OCI-M1 (cell line): ENCODE measurements at regions not wholly inside any gene's neighbourhood (a gene's known extent, or its start where the extent isn't known, plus 50 kb on each side); places are given as distances from the start of the nearest gene placed in this dataset.

ENCODE experiments used
- DNase-seq: peaks from one replicate; lab custom pipeline; 2025; lab: John Stamatoyannopoulos, UW

DNA sequence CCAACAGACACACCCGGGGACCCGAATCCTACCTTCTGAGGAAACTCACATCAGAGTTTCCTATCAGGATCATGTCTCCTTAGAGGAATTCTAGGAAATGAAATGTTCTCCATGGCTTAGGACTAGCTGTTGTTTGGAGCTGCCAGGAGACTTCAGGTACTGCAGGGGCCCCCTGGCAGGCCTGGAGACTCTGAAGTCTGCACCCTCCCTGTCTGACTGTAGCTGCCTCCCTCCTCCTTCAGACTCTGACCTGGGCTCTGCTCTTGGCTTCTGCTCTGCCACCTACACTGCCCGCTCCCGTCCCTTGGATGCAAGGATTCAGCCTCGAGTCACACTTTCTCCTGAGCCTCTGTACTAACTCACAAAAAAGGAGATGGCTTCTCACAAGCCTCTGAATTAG lies 232.8 kb downstream of the INHBA start:
- no peak for DNase-seq

DNA sequence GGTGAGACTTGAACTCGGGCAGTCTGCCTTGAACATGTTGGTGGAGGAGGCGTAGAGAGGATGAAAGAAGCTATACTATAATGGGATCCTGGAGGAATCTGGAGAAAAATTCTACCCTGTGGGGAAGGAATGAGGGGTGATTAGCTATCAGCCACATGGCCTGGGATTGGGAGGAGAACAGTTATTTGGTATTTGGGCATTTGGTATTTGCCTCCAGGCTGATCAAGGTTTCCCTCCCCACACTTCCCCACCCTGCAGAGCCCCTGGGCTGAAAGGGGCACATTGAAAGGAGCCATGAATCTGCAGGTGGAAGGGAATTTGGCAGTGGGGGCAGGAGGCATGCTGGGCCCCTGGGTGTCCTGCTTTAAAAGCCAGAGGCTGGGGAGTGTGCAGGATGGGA lies 235.3 kb downstream of the INHBA start:
- DNase-seq: no peak

DNA sequence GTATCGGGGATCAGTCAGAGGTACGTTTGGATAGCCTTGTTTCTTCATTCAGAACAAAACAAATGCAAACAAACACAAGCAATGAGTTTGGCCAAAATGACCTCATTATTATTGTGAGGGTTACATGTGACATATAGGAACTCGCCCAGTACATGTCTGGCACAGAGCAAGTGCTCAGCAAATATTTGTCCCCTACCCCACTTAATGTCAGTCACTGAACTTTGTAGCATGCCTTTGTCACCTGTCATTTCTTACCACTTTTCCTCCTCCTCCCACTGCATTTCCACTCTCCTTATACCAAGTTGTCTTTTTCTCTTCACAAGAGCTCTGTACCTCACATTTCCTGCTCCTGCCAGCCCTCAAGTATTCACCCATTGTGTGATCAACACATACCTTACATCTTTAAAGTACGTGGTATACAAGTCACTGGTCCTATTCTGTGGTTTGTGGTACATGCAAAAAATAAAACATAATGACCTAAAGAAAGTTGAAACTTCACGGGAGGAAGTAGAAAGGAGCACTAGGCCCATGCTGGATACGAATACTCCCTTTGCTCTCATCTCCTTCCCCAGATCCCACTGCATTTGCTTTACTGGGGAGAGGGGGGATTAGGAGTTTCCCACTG lies 236.0 kb downstream of the INHBA start:
- DNase-seq: no peak

DNA sequence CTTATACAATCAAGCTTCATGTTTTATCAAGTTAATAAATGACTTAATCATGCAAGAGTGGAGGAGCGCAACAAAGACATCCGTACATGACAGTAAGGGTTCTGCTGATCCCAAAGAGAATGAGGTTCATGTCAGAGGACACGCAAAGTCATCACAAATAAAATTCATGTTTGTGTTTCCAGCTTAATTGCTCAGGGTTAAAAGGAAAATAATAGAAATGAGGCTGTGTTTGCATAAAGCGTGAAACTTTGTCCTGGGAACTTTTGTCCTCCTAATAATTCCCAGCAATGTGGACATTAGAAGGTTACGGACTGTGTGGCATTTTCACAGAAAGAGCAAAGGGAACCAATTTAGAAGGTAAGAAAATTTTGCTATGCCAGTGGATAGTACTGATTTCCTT lies 237.3 kb downstream of the INHBA start:
- DNase-seq: no peak

DNA sequence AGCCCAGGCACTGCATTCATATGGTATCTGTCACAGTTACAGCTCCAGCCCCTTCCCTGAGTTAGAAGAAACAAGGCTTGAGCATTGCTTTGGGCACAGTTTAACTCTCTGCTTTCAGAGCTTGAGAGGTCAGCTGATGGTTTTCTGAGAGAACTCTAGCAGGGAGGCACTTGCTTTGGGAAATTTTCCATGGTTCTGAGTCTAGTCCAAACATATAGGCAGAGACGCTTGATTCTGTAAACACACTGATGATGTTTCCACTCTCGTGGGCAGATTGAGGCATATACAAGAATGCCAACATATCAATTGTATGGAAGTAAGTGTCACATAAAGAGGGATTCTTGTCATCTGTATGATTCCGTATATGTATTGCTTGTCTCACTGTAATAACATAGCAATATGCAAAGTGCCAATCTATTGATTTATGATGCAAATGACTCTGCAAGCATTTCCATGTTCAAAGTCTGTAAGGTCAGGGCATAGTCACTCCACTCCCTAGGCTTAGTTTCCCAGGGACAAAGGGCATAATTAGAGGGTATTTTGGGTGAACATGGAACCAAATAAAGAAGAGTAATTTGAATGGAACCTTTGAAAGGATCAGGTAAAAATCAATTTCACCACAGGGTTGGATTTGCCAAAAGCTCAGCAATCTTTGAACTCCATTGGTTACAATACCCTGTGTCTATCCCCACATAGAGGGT lies 239.0 kb downstream of the INHBA start:
- DNase-seq: no peak

DNA sequence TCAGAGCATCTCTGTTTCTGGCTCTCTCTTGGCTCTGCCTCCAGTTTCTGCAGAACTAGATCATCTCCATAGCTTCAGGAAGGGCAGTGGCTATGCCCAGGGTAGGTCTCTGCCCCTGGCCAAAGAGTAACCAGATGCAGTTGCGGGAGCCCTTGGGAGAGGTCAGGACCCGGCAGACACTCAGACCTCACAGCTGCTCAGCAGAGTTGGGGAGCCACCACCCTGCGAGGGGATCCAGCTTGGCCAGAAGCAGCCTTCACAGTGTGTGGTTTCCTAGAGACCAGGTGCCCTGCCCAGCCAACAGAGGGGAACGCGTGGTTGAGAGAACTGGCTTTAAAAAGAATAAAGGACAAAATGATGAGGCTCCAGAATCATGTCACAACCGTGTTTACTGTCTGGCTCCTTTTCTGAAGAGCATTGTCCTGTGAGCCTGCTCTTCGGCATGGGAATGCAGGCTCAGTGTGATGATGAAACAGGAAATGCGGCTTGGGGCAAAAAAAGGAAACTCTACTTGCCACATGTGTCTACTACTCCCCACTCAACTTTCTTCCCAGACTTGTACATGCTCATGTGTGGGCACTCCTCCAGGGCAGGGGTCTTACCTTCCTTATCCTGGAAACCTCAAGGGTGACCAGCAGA lies 243.1 kb downstream of the INHBA start:
- DNase-seq: no peak

DNA sequence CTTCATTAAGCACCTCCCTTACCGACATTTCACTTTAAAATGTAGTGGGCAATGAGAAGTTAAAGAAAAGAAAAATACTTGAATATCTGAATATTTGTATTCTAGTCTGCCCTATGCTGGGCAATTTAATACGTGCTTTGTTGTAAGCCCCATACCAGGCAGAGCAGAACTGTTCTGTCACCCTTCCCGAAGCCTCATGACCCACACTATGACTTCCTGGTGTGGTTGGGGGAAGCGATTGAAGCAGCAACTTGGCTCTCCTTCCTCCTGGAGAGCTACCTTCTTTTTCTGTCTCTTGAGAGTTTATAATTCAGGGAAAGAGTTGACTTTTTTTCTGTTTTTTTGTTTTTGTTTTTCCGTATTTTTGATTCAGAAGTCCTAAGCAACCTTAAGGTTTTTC lies 243.7 kb downstream of the INHBA start:
- no peak for DNase-seq

DNA sequence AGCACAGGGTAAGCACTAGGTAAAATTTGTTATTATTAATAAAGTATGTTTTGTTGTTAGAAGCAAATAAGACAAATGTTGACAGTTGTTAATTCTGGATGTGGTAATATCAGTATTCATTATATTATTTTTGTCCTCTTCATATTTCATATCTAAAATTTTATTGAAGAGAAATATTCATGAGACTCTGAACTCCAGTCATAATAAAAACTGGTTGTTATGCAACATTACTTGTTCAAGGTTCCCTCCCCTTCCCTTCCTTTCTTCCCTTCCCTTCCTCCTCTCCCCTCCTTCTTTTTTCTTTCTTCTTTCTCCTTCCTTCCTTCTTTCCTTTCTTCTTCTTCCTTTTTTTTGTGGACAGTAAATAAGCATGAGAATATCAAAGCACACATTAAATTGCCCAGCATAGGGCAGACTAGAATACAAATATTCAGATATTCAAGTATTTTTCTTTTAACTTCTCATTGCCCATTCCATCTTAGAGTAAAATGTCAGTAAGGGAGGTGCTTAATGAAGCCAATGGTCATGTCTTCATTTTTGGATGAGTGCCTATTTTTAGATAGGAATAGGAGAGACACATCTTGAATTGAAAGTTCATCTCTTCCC lies 245.0 kb downstream of the INHBA start:
- no peak for DNase-seq

DNA sequence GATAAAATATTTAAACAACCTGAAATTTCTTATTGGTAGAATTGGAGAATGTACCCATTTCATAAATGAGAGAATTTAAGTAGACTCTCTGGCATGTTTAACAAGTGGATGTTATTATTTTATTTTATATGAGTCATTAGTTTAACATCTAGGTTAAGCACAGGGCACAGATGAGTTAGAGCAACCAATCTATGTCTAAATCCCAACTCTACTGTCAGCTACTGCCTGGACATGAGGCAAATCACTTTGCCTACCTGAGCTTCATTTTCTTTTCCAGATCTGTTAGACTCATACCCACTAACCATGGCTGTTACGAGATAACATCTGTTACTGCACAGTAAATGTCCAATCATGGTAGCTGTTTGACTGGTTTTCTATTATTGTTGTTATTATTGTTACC lies 251.1 kb downstream of the INHBA start:
- no peak for DNase-seq

DNA sequence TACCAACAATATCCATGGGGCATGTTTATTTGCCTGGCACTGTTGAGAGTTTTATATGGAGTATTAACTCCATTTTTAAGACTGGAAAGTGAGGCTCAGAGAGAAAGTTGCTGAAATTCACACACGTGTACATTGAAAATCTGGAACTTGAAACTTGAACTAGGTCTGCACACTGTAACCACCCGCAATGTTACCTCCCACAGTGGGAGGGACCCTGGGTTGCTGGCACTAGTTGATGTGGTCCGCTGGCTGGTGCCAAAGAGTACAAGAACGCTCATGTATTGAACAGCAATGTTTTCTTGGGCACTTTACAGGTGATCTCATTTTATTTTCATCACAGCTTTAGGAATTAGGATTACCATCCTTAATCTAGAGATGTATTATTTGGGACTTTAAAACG lies 253.2 kb downstream of the INHBA start:
- no peak for DNase-seq

DNA sequence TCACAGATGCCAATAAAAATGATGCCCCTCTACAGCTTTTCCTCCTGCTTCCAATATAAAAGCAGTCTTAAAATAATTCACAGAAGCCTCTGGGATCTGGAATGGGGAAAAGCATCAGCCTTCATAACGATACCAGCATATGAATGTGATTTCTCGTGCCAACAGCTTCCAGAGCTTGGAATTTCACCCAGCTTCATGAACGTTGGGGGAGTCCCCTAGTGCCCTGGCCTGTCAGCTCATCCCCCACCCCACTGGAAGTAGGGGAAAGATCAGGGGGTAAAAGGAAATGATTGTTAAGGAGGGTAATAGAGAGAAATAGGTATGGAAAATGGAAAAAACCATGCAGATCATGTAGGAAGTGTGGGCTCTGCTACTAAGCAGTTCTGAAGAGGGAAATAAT lies 253.6 kb downstream of the INHBA start:
- DNase-seq: no peak

DNA sequence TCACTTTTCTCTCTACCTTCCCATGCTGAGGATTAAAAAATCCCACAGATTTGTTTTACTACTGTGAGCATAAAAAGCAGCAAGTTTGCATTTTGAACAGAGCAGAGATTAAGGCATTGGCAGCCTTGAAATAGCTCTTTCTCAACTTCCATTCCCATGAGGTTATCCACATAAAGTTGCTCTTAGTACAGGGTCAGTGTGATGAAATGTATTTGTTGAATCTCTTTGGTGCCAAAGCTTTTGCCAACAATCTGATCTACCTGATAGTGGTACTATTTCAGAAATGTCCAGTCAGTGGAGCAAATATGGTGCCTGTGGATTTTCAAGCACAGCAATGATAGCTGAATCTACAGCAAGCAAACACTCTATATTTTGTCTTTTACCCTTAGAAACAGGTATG lies 254.8 kb downstream of the INHBA start:
- no peak for DNase-seq

DNA sequence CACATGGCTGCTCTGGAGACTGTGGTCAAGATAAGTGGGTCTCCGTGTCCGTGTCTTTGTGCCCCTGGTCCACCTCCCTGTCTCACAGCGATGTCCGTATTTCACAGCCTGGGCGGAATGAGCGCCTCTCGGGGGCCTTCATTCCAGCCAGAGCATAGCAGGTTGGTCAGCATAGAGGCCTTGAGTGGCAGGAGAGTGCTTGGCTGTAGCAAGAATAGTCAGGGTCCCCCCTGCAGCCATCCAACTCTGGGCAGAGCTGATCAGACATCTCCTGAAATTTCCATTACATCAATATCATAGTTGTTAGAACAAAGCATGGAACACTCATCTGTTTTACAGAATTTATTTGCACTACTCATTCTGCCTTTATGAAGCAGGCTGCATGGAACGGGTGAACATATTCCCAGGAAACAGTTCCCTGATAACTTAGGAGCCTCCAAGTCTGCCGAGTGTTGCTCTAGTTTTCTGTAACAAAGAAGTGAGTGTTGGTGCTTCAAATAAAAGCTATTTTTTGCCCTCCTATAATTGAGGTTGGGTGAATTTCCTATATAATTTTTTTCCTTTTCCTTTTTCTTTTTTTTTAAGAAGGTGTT lies 255.3 kb downstream of the INHBA start:
- no peak for DNase-seq

DNA sequence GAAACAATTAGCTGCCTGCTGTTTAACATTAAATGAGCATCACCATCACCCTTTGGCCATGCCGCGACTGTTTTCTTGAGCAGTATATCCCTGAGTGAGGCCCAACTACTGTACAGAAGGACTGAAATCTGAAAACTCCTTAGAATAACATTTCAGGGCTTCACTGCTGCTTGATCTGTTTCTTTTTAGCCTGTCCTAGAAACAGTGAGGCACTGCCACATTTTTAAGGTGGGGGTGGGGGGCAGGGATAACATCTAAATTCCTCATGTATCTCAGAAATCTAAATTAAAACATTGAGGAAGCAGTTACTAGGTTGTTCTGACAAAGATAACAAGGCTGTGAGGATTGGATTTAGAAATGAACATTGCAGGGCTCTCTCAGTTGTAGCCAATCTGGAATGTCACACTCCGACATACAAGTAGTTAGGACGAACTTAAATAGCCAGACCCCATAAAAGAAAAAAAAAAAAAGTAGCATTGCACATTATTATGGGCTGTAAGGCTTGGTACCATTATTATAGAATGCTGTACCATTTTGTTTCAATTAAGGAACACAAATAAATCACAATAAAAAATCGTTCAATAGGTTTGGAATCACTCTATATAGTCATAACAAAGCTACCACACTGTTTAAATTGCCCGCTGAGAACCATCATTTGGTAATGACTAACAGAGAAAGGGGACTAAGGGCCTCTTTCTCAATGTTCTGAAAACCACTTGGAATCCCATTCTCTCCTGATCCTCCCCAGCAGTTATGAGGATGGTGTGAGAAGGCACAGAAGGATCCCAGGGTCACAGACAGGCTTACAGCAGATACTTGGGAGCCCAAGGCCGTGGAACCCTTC lies 256.1 kb downstream of the INHBA start:
- DNase-seq: no peak

DNA sequence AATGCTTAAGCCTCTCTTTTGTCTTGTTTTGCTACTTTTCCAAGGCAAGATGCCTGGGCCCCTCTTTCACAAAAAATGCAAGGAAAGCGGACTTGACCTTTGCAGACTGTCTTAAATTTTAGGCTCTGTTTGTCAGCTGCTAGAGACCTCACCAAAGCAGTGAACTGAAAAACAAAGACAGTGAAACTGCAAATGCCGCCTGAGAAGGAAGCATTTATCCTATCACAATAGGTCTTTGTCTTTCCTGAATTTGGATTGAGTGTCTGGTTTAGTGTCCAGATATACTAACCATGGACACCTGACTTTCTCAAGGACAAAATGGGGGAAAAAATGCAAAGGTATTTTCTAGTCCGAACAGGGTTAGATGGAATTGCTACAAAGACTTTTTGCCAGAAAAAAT lies 256.9 kb downstream of the INHBA start:
- DNase-seq: no peak

DNA sequence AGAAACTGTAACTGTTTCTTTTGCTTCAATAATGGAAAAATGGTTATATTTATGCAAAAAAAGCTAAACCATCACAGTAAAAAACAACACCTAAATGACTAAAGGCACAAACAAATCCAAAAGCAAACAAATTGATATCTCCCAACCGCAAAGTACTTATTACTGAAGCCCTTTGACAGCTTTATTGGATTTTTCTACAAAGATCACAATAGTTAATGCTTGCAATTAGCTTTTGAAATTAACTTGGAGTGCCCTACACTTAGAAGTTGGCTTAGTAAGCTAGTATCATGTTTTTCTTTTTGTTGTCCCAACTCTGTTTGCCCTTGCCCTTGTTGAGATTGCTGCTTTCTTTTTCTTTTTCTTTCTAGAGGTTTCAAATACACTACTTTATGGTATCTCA lies 257.5 kb downstream of the INHBA start:
- no peak for DNase-seq

DNA sequence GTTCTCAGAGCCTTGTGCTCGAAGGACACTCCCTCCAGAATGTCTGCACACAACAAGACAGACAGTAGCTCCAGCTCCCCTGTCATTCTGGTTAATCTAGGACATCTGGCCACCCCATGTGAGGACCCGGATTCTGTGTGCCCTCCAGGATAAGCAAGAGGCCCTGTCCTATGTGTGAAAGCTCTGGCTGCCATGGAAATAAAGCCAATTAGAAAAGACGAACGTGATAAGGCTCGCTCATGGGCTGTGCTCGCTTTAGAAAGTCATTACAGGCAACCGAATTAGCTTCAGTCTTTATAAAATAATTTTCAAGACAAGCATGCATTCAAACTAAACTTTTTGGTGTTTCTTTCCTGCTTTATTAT lies 263.4 kb downstream of the INHBA start:
- DNase-seq: no peak

DNA sequence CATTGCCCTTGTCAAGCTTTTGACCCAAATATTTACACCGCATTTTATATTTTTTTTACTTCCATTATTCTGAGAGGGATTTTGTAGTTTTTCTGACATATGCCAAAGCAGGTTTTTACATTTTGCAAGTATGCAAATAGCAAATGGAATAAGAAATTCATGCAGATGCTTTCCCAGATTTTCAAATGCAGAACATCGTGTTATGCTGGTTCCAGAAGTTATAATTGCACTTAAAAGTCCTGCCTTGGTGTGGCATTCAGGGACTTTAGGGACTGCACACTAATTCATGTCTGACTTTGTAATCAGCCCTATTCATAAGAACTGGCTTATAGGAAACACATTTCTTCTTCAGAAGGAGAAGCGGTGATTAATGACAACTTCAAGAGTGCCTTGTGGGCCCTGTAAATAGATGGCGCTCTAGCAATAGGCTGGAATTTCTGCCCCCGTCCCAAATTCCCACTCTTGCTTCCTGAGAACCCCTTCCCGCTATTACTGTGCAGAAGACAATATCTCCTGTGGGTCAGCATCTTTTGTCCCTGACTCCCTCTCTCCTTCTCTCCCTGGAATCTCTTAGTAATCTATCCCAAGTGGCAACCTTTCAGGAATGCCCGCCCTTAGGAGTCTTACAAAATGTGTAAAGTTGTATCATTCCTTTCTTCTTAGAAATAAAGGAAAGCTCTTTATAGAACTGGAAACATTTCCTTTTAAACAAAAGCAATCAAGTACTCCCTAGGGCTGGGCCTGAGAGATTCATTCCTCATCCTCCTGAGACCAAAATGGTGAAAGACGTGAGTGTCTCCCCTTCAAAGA lies 264.0 kb downstream of the INHBA start:
- no peak for DNase-seq

DNA sequence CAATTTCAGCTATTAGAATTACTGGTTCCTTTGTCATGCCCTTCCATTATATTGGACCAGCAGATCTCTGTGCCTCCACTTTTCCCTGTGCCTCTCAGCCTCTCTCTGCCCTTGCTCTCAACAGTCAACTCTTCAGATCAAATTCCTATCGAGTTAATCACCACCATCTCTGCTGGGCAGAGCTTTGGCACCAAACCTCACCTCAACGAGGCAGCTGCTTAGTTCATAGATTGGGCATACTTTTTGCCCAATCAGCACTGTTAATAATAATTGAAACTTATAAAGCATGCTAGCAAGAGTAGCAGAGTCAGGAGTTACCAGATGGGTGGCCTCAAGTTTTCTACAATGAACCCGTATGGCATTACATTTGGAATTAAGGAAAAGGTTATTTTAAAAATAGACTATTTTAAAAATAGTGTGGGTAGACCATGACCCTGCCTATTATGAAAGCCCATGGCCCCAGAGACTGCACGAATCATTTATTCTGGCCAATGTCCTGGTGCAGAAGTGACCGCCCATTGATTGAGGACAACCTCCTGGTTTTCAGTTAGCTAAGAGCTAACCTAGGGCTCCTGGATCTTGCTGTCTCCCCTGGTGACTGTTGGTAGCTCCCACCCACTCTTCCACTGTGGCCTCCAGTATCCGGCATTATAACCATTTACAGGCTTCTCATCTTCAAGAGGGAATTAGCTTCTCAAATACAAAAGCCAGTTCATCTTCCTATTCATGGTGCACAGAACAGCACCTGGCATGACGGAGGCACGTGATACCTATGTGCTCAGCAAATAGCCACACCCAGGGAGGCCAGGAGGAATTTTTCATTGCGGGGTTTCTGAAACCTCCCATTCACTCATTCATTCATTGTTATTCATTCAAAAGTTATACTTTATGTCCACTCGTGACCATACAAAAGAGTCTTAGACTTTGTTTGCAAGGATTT lies 265.4 kb downstream of the INHBA start:
- no peak for DNase-seq

DNA sequence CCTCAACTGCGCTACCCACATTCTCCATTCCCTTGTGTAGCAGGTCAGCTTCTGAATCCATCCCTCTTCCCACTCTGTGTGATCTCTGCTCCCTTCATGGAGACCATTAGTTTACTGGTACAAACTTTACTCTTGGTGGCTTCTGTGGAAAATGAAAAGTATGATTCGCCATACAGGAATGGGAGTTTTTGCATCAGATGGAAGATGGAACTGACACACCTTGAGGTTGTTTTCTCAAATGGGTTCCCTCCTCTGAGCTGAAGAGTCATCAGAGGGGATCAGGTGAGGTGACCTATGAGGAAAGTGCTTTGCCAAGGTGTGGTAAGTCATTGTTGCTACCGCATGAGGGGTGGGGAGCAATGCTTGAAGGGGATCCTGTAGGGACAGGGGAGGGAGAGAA lies 266.8 kb downstream of the INHBA start:
- no peak for DNase-seq
